ENCODE measurements at regions not wholly inside any gene's neighbourhood (a gene's known extent, or its start where the extent isn't known, plus 50 kb on each side); places are given as distances from the start of the nearest gene placed in this dataset.

DNA sequence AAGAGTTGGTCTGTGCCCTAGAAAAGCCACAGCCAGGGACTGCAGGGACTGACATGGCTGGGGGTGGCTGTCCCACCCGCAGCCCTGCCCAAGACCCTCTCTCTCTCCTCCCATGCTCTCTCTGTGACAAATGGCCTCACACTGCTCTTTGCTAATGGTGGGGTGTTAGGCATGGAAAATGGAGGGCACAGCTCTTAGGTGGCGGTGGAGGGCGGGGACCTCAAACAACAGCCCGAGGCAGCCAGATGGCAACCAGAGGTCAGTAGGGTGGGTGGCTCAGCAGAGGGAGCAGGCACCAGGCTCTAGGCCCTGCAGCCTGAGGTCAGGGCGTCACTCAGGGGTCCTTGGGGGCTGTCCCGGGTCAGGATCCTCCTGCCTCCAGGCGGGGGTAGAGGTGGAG, 73.9 kb upstream of the DAB2IP start:
- DNase-seq (ENCODE audit: low read depth): no peak
- H3K4me3 ChIP-seq (ENCODE audit: control insufficient read depth, low read depth, low read length): no peak overlapping the region
- TF ChIP-seq, protein P1, sequence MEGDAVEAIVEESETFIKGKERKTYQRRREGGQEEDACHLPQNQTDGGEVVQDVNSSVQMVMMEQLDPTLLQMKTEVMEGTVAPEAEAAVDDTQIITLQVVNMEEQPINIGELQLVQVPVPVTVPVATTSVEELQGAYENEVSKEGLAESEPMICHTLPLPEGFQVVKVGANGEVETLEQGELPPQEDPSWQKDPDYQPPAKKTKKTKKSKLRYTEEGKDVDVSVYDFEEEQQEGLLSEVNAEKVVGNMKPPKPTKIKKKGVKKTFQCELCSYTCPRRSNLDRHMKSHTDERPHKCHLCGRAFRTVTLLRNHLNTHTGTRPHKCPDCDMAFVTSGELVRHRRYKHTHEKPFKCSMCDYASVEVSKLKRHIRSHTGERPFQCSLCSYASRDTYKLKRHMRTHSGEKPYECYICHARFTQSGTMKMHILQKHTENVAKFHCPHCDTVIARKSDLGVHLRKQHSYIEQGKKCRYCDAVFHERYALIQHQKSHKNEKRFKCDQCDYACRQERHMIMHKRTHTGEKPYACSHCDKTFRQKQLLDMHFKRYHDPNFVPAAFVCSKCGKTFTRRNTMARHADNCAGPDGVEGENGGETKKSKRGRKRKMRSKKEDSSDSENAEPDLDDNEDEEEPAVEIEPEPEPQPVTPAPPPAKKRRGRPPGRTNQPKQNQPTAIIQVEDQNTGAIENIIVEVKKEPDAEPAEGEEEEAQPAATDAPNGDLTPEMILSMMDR (conservative IDR thresholded peaks at IDR 0.05; ENCODE audit: control insufficient read depth, insufficient read depth, low read depth, low read length): no peak

DNA sequence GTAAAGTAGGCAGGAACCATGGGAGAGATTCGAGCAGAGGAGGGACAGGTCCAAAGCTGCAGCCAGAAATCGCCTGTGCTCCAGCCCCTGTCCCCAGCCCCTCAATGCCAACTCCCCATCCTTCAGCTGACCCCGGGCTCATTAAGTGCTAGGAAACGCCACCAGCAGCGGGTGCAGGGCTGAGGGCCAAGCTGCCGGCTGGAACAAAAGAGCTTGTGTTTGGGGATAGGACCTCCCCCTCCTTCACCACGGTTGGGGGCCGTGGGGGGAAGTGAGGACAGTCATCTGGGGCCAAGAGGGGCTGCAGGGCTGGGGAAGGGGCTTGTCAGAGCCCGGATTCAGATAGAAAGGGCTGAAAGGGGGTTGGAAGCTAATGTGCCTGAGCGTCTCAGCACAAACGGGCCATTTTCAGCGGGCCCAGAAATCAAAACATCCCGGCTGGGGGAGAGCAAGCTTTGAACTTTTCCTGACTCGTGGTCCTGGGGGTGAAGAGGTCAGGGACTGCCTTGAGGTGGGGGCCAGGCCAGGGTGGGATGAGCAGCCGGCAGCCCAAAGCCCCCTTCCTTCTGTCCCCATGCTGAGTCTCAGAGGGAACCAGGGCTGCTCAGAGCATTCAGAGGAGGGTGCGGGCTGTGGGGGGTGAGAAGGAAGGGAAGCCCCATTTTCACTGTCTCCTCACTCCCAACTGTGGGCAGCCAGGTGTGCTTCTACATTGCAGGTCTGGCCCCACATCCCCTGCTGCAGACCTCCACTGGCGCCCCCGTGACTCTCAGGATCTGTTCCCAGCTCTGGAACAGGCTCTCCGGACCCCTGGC, 69.4 kb upstream of the DAB2IP start:
- H3K4me3 ChIP-seq (ENCODE audit: control insufficient read depth, low read depth, low read length): no peak overlapping the region
- TF ChIP-seq, protein P1 (conservative IDR thresholded peaks at IDR 0.05; ENCODE audit: control insufficient read depth, insufficient read depth, low read depth, low read length): no peak
- no peak for DNase-seq (ENCODE audit: low read depth)

DNA sequence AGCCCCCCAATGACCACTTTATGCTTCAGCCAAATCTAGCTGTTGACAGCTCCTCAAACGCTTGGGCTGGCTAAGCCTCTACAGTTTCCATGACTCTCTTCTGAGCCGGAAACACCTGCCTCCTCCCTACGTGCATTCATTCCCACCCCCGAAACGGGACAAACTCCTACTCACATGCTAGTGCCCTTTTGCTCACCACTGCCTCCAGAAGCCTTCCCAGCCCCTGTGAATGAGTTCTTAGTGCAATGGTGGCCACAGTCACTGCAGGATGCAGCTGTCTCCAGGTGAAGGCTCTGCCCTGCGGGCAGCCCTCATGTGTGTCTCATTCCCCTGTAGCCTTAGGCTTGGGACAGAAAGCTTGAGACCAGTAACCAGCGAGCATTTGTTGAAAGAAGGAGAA, 68.8 kb upstream of the DAB2IP start:
- TF ChIP-seq, protein P1 (conservative IDR thresholded peaks at IDR 0.05; ENCODE audit: control insufficient read depth, insufficient read depth, low read depth, low read length): no peak
- DNase-seq (ENCODE audit: low read depth): no peak
- no peak overlapping the region for H3K4me3 ChIP-seq (ENCODE audit: control insufficient read depth, low read depth, low read length)

DNA sequence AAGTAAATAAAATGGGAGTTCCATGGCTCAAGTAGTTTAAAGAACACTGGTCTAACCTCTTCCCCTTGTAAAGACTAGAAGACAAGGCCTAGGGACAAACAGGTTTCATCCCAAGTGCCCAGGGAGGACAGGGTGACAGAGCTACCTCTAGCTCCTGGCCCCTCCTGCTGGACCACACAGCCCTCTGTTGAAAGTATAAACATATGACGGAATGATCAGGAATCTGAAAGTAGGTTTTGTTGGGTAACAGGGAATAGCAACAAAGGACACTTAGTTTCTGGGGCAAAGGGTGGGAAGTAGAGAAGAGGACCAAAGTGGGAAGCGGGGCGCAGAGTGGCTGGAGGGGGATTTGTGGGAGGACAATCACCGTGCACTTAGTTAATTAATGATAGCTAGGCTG, 67.0 kb upstream of the DAB2IP start:
- no peak overlapping the region for H3K4me3 ChIP-seq (ENCODE audit: control insufficient read depth, low read depth, low read length)
- TF ChIP-seq, protein P1 (conservative IDR thresholded peaks at IDR 0.05; ENCODE audit: control insufficient read depth, insufficient read depth, low read depth, low read length): no peak
- DNase-seq (ENCODE audit: low read depth): no peak

DNA sequence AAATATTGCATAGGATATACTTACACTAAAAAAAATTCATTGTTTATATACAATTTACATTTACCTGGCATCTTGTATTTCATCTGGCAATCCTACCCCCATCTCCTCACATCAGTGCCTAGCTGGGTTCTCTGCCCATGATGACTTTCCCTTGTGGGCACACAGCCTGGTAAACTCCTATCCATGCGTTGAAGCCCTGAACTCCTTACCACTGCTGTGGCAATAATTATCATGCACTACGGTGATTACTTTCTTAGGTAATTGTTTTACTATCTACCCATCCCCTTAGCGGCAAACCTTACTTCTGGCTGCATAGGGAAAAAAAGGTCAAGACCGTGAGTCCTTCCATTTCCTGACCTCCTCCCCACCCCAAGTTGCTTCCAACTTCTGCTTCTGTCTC, 63.6 kb upstream of the DAB2IP start:
- no peak overlapping the region for H3K4me3 ChIP-seq (ENCODE audit: control insufficient read depth, low read depth, low read length)

DNA sequence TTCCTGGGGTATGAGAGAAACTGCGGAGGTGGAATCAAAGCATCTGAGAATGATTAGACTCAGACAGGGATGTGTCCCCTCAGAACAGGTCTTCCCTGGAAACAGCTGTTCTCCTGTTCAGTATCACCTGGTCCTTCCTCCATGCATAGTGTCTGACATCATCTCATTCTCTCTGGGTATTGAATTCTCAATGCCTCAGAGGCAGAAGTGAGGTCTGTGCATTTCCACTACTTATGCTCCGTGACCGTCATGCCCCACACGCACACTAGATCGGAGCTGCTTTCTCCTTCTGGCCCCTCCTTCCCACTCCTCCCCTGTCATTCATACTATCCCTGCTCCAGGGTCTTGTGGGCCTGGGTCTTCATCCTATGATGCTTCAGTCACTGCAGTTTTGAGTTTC, 61.4 kb upstream of the DAB2IP start:
- H3K4me3 ChIP-seq (ENCODE audit: control insufficient read depth, low read depth, low read length): no peak overlapping the region
- DNase-seq (ENCODE audit: low read depth): no peak
- TF ChIP-seq, protein P1 (conservative IDR thresholded peaks at IDR 0.05; ENCODE audit: control insufficient read depth, insufficient read depth, low read depth, low read length): no peak

More for the DNA sequence above, 63.6 kb upstream of the DAB2IP start:
- no peak for DNase-seq (ENCODE audit: low read depth)
- TF ChIP-seq, protein P1 (conservative IDR thresholded peaks at IDR 0.05; ENCODE audit: control insufficient read depth, insufficient read depth, low read depth, low read length): no peak

Measured in fibroblast of mammary gland (primary cell).